ENCODE measurements at regions not wholly inside any gene's neighbourhood (a gene's known extent, or its start where the extent isn't known, plus 50 kb on each side); places are given as distances from the start of the nearest gene placed in this dataset.

DNA sequence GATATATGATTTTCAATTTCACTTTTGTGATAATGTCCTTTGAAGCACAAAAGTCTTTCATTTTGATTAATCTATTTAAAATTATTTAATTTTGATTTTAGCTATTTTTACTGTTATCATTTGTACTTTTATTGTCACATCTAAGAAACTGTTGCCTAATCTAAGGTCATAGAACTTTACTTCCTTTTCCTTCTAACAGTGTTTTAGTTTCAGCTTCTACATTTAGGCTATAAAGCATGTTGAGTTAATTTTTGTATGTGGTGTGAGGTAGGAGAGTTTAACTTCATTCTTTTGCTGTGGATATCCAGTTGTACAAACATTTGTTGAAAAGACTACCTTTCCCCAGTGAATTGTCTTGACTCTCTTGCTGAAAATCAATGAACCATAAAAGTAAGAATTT, 204.5 kb downstream of the TM2D1 start:
- in situ Hi-C loops (cut with HindIII; ENCODE audit: low sequenced_read_pairs), result no loop called here
- TF ChIP-seq, protein P1, sequence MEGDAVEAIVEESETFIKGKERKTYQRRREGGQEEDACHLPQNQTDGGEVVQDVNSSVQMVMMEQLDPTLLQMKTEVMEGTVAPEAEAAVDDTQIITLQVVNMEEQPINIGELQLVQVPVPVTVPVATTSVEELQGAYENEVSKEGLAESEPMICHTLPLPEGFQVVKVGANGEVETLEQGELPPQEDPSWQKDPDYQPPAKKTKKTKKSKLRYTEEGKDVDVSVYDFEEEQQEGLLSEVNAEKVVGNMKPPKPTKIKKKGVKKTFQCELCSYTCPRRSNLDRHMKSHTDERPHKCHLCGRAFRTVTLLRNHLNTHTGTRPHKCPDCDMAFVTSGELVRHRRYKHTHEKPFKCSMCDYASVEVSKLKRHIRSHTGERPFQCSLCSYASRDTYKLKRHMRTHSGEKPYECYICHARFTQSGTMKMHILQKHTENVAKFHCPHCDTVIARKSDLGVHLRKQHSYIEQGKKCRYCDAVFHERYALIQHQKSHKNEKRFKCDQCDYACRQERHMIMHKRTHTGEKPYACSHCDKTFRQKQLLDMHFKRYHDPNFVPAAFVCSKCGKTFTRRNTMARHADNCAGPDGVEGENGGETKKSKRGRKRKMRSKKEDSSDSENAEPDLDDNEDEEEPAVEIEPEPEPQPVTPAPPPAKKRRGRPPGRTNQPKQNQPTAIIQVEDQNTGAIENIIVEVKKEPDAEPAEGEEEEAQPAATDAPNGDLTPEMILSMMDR (IDR thresholded peaks at IDR 0.05; ENCODE audit: low read depth, low read length, missing control alignments), result no peak
- DNase-seq (ENCODE audit: low read depth), result no peak
- no peak overlapping the region for H3K4me3 ChIP-seq (ENCODE audit: low read depth, low read length)

DNA sequence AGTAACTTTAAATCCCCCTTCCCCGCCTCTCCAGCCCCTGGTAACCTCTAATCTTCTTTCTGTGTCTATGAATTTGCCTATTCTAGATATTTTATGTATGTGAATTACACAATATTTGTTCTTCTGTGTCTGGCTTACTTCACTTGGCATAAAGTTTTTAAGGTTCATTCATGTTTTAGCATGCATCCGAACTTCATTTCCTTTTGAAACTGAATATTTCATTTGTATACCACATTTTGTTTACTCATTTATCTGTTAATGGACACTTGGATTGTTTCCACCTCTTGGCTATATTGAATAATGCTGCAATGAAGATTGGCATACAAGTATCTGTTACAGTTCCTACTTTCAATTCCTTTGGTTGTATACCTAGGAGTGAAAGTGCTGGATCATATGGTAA, 205.3 kb downstream of the TM2D1 start:
- in situ Hi-C loops (cut with HindIII; ENCODE audit: low sequenced_read_pairs), result no loop called here
- TF ChIP-seq, protein P1 (IDR thresholded peaks at IDR 0.05; ENCODE audit: low read depth, low read length, missing control alignments), result no peak
- DNase-seq (ENCODE audit: low read depth), result no peak
- no peak overlapping the region for H3K4me3 ChIP-seq (ENCODE audit: low read depth, low read length)

DNA sequence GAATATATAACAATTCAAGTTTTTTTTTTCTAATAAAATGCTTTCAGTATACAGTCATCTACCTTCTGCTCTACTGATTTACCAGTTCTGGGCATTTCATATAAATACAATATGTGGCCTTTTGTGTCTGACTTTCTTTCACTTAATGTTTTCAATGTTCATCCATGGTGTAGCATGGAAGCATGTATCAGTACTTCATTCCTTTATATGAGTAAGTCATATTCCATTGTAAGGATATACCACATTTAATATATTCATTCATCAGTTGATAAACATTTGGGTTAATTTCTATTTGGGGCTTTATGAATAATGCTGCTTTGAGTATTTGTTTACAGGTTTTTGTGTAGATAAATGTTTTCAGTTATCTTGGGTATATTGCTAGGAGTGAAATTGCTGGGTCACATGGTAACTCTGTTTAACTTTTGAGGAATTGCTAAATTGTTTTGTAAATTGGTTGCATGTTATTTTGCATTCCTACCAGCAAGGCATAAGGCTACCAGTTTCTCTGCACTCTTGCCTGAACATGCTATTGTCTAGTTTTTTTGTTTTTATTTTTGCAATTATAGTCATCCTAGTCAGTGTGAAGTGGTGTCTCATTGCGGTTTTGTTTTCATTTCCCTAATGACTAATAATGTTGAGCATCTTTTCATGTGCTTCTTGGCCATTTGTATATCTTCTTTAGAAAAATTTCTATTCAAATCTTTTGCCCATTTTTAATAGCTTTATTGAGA, 206.1 kb downstream of the TM2D1 start:
- TF ChIP-seq, protein P1 (IDR thresholded peaks at IDR 0.05; ENCODE audit: low read depth, low read length, missing control alignments), result no peak
- DNase-seq (ENCODE audit: low read depth), result no peak
- in situ Hi-C loops (cut with HindIII; ENCODE audit: low sequenced_read_pairs), result no loop called here
- no peak overlapping the region for H3K4me3 ChIP-seq (ENCODE audit: low read depth, low read length)

DNA sequence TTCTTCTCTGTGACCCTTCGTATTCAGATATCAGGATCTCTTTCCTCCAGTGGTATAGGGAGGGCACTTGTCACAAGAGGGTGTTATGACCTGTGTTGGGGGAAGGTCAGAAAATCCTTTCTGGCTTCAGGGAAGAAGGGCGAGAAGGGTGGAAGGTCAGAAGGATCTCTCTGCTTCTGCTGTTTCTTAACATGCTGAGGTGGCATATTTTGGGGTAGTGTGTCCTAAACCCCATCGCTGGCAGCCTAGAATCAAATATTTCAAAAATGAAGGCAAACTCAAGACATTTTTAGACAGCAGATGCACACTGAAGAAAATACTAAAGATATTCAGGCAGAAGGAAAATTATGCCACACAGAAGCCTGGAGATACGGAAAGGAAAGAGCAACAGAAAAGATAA, 207.6 kb downstream of the TM2D1 start:
- H3K4me3 ChIP-seq (ENCODE audit: low read depth, low read length), result no peak overlapping the region
- in situ Hi-C loops (cut with HindIII; ENCODE audit: low sequenced_read_pairs), result no loop called here
- no peak for DNase-seq (ENCODE audit: low read depth)
- TF ChIP-seq, protein P1 (IDR thresholded peaks at IDR 0.05; ENCODE audit: low read depth, low read length, missing control alignments), result no peak

DNA sequence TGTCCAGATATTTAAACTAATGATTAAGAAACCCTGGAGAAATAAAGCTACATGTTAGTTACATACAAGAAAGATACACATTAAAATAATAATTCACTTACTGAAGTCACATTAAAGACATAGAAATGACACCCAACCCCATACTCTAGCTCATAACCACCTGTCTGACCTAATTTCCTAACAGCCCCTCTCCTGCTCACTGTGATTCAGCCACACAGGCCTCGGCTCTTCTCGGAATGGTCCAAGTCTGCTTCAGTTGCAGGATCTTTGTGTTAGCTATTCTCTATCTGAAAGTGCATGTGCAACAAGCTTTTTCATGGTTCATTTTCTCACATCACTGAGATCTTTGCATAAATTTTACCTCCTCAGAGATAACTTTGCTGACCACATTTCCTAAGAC, 209.8 kb downstream of the TM2D1 start:
- in situ Hi-C loops (cut with HindIII; ENCODE audit: low sequenced_read_pairs), result no loop called here
- H3K4me3 ChIP-seq (ENCODE audit: low read depth, low read length), result no peak overlapping the region
- no peak for DNase-seq (ENCODE audit: low read depth)
- TF ChIP-seq, protein P1 (IDR thresholded peaks at IDR 0.05; ENCODE audit: low read depth, low read length, missing control alignments), result no peak
